ENCODE measurements at regions not wholly inside any gene's neighbourhood (a gene's known extent, or its start where the extent isn't known, plus 50 kb on each side); places are given as distances from the start of the nearest gene placed in this dataset.

- H3K4me1 ChIP-seq (ENCODE audit: control insufficient read depth in 1 of 2, extremely low read depth in 1 of 2, insufficient read depth in 2 of 2, low read length in 2 of 2) = no peaks in the 10 kb centered on the region
- H3K4me3 Mint-ChIP-seq = no peak overlapping the region
- peaks cover 0 to 13% (median 6%) of the 10 kb centered on the region in 3 donors for H3K9me3 Mint-ChIP-seq
- no peaks in the 10 kb centered on the region for H3K9me3 ChIP-seq
- no peaks in the 10 kb centered on the region for H3K4me1 Mint-ChIP-seq
- no peak overlapping the region for H3K27ac Mint-ChIP-seq
- ATAC-seq (replicated peaks in 1 of 4) = no peak
- no peaks in the 10 kb centered on the region for H3K36me3 ChIP-seq (ENCODE audit: control insufficient read depth in 2 of 2, extremely low read depth in 1 of 2, insufficient read depth in 1 of 2, low read length in 1 of 2)
- no peak overlapping the region for H3K4me3 ChIP-seq (ENCODE audit: control insufficient read depth in 1 of 2, extremely low read depth in 1 of 2, low read length in 1 of 2)
- 77% methylated on average over 4 of the region's 10 CpGs for WGBS (ENCODE audit: insufficient coverage)
- CTCF ChIA-PET = no interaction called here
- peaks cover 0 to 61% of the 10 kb centered on the region in 2 experiments for H3K27me3 ChIP-seq (replicated peaks in 1 of 2; ENCODE audit: control insufficient read depth in 2 of 2, extremely low read depth in 1 of 2, insufficient read depth in 2 of 2, low read length in 1 of 2)
- H3K27ac ChIP-seq (ENCODE audit: low read length) = no peak overlapping the region
- no peaks in the 10 kb centered on the region for H3K36me3 Mint-ChIP-seq
- H3K27me3 Mint-ChIP-seq = peaks cover 27 to 34% of the 10 kb centered on the region in 2 donors
- no peak for DNase-seq
- POLR2A ChIA-PET = no interaction called here
Observed at GRCh38 chr4:3853388-3854035, 87.3 kb downstream of the ADRA2C start.

DNA sequence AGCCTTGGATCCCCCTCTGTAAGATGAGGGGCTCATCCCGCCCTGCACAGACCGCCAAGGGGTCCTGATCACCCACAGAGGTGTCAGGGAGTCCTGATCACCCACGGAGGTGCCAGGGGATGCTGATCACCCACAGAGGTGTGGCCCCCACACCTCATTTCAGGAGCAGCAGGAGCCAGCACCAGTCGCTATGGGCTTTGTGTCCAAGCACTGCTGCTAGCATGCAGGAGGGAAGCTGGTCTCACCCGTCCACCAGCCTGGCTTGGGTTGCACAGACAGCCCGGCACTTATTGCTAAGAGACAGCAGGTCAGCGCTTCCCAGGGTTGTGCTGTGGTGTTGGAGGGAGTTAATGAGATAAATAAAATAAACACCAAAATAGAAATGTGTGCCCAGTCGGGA, 88.5 kb downstream of the ADRA2C start:
- no peak overlapping the region for H3K4me3 Mint-ChIP-seq
- H3K27me3 ChIP-seq (replicated peaks in 1 of 2; ENCODE audit: control insufficient read depth in 2 of 2, extremely low read depth in 1 of 2, insufficient read depth in 2 of 2, low read length in 1 of 2) = peaks cover 0 to 68% of the 10 kb centered on the region in 2 experiments
- no peaks in the 10 kb centered on the region for H3K4me1 Mint-ChIP-seq
- no peaks in the 10 kb centered on the region for H3K9me3 ChIP-seq
- H3K27me3 Mint-ChIP-seq = peaks cover 27% of the 10 kb centered on the region in 2 donors
- ATAC-seq (replicated peaks in 1 of 4) (no peak), DNase-seq (no peak)
- H3K27ac ChIP-seq (ENCODE audit: low read length) = no peak overlapping the region
- no peaks in the 10 kb centered on the region for H3K36me3 ChIP-seq (ENCODE audit: control insufficient read depth in 2 of 2, extremely low read depth in 1 of 2, insufficient read depth in 1 of 2, low read length in 1 of 2)
- H3K4me1 ChIP-seq (ENCODE audit: control insufficient read depth in 1 of 2, extremely low read depth in 1 of 2, insufficient read depth in 2 of 2, low read length in 2 of 2) = no peaks in the 10 kb centered on the region
- peaks cover 0 to 10% (median 4%) of the 10 kb centered on the region in 3 donors for H3K9me3 Mint-ChIP-seq
- no peaks in the 10 kb centered on the region for H3K36me3 Mint-ChIP-seq
- POLR2A ChIA-PET = no interaction called here
- H3K4me3 ChIP-seq (ENCODE audit: control insufficient read depth in 1 of 2, extremely low read depth in 1 of 2, low read length in 1 of 2) = no peak overlapping the region
- no peak overlapping the region for H3K27ac Mint-ChIP-seq
- CTCF ChIA-PET = no interaction called here
- WGBS (ENCODE audit: insufficient coverage) = 60% methylated on average over 5 of the region's 8 CpGs

DNA sequence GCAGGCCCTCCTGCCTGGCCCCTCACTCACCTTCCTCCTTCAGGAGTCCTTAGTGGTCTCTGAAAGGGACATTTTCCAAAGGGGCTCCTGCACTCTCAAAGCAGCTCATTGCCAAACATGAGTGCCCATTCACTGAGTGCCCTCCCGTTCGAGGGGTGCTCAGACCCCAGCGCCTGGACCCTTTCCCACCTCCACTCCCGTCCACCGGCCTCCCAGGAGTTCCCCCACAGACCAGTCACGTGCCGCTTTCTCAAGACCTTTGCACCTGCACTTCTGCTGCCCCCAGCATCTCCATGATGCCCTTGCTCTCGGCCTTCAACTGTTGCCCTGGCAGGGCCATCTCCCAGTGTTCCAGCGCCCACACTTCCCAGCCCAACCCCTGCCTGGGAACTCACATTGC, 89.5 kb downstream of the ADRA2C start:
- CTCF ChIA-PET = no interaction called here
- H3K4me3 Mint-ChIP-seq = no peak overlapping the region
- DNase-seq (no peak), ATAC-seq (replicated peaks in 1 of 4) (no peak)
- no peak overlapping the region for H3K4me3 ChIP-seq (ENCODE audit: control insufficient read depth in 1 of 2, extremely low read depth in 1 of 2, low read length in 1 of 2)
- POLR2A ChIA-PET = no interaction called here
- no peak overlapping the region for H3K27ac Mint-ChIP-seq
- H3K27me3 ChIP-seq (replicated peaks in 1 of 2; ENCODE audit: control insufficient read depth in 2 of 2, extremely low read depth in 1 of 2, insufficient read depth in 2 of 2, low read length in 1 of 2) = peaks cover 0 to 75% of the 10 kb centered on the region in 2 experiments
- WGBS (ENCODE audit: insufficient coverage) = 63% methylated on average over 9 of the region's 9 CpGs
- peaks cover 0 to 2% (median 0%) of the 10 kb centered on the region in 3 donors for H3K9me3 Mint-ChIP-seq
- peaks cover 21 to 34% of the 10 kb centered on the region in 2 donors for H3K27me3 Mint-ChIP-seq
- H3K4me1 Mint-ChIP-seq = no peaks in the 10 kb centered on the region
- H3K36me3 Mint-ChIP-seq = no peaks in the 10 kb centered on the region
- no peak overlapping the region for H3K27ac ChIP-seq (ENCODE audit: low read length)
- H3K36me3 ChIP-seq (ENCODE audit: control insufficient read depth in 2 of 2, extremely low read depth in 1 of 2, insufficient read depth in 1 of 2, low read length in 1 of 2) = no peaks in the 10 kb centered on the region
- H3K4me1 ChIP-seq (ENCODE audit: control insufficient read depth in 1 of 2, extremely low read depth in 1 of 2, insufficient read depth in 2 of 2, low read length in 2 of 2) = no peaks in the 10 kb centered on the region
- H3K9me3 ChIP-seq = no peaks in the 10 kb centered on the region

GRCh38 chr4:3856604-3857204, 90.5 kb downstream of the ADRA2C start:
- no peak overlapping the region for H3K27ac Mint-ChIP-seq
- ATAC-seq (replicated peaks in 1 of 4) = no peak

GRCh38 chr4:3857269-3857926, 91.2 kb downstream of the ADRA2C start:
- Histone ChIP-seq H3K9me3 (no peaks in the 10 kb centered on the region), H3K4me3 (ENCODE audit: control insufficient read depth in 1 of 2, extremely low read depth in 1 of 2, low read length in 1 of 2) (no peak overlapping the region), H3K4me1 (ENCODE audit: control insufficient read depth in 1 of 2, extremely low read depth in 1 of 2, insufficient read depth in 2 of 2, low read length in 2 of 2) (no peaks in the 10 kb centered on the region), H3K27ac (ENCODE audit: low read length) (no peak overlapping the region), H3K27me3 (replicated peaks in 1 of 2; ENCODE audit: control insufficient read depth in 2 of 2, extremely low read depth in 1 of 2, insufficient read depth in 2 of 2, low read length in 1 of 2) (peaks cover 0 to 82% of the 10 kb centered on the region in 2 experiments), H3K36me3 (ENCODE audit: control insufficient read depth in 2 of 2, extremely low read depth in 1 of 2, insufficient read depth in 1 of 2, low read length in 1 of 2) (no peaks in the 10 kb centered on the region)
- Mint-ChIP-seq H3K4me3 (no peak overlapping the region), H3K4me1 (no peaks in the 10 kb centered on the region), H3K27ac (no peak overlapping the region), H3K36me3 (no peaks in the 10 kb centered on the region), H3K9me3 (no peaks in the 10 kb centered on the region), H3K27me3 (peaks cover 18 to 34% of the 10 kb centered on the region in 2 donors)
- ATAC-seq (replicated peaks in 1 of 4) (no peak), DNase-seq (no peak)
- ChIA-PET CTCF (no interaction called here), POLR2A (no interaction called here)
- WGBS (ENCODE audit: insufficient coverage) = 40% methylated on average over 5 of the region's 9 CpGs

More at GRCh38 chr4:3856604-3857204, 90.5 kb downstream of the ADRA2C start:
- 69% methylated on average over 4 of the region's 8 CpGs for WGBS (ENCODE audit: insufficient coverage)
- H3K4me1 ChIP-seq (ENCODE audit: control insufficient read depth in 1 of 2, extremely low read depth in 1 of 2, insufficient read depth in 2 of 2, low read length in 2 of 2) = no peaks in the 10 kb centered on the region
- no peaks in the 10 kb centered on the region for H3K36me3 ChIP-seq (ENCODE audit: control insufficient read depth in 2 of 2, extremely low read depth in 1 of 2, insufficient read depth in 1 of 2, low read length in 1 of 2)
- Mint-ChIP-seq H3K9me3 (no peaks in the 10 kb centered on the region), H3K36me3 (no peaks in the 10 kb centered on the region), H3K4me3 (no peak overlapping the region), H3K4me1 (no peaks in the 10 kb centered on the region), H3K27me3 (peaks cover 18 to 34% of the 10 kb centered on the region in 2 donors)
- no peak overlapping the region for H3K4me3 ChIP-seq (ENCODE audit: control insufficient read depth in 1 of 2, extremely low read depth in 1 of 2, low read length in 1 of 2)
- POLR2A ChIA-PET = no interaction called here
- H3K27ac ChIP-seq (ENCODE audit: low read length) = no peak overlapping the region
- H3K27me3 ChIP-seq (replicated peaks in 1 of 2; ENCODE audit: control insufficient read depth in 2 of 2, extremely low read depth in 1 of 2, insufficient read depth in 2 of 2, low read length in 1 of 2) = peaks cover 0 to 81% of the 10 kb centered on the region in 2 experiments
- CTCF ChIA-PET = no interaction called here
- DNase-seq = no peak
- no peaks in the 10 kb centered on the region for H3K9me3 ChIP-seq

DNA sequence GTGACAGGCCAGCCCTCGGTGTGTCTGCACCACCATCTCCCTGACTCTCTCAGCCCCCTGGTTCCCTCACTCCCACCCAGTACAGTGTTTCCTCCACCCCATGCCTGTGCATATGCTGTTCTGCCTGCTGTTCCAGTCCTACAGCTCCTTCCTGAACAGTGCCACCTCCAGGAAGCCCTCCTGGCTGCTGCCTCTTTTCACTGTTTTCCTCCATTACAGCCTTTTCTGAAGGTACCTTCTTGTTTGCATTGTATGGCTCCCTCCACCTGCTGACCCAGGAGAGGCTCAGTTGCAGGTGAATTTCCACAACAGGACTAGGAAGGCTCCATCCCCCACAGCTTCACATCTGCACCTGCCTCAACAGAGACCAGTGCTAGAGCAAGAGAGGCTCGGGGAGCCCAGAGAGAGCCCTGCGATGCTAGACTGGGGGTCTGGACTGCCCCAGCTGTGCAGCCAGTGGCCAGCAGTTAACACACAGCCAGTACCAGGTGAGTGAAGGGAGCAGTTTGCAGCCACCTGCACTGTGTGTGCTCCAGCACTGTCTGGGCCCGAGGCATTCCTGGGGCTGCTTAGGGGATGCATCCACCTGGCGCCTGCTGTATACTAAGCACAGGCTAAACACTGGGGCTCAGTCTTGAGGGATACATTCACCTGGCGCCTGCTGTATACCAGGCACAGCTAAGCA, 92.0 kb downstream of the ADRA2C start:
- Histone ChIP-seq H3K4me3 (ENCODE audit: control insufficient read depth in 1 of 2, extremely low read depth in 1 of 2, low read length in 1 of 2) (no peak overlapping the region), H3K4me1 (ENCODE audit: control insufficient read depth in 1 of 2, extremely low read depth in 1 of 2, insufficient read depth in 2 of 2, low read length in 2 of 2) (no peaks in the 10 kb centered on the region), H3K36me3 (ENCODE audit: control insufficient read depth in 2 of 2, extremely low read depth in 1 of 2, insufficient read depth in 1 of 2, low read length in 1 of 2) (no peaks in the 10 kb centered on the region), H3K27ac (ENCODE audit: low read length) (no peak overlapping the region), H3K27me3 (replicated peaks in 1 of 2; ENCODE audit: control insufficient read depth in 2 of 2, extremely low read depth in 1 of 2, insufficient read depth in 2 of 2, low read length in 1 of 2) (peaks cover 0 to 90% of the 10 kb centered on the region in 2 experiments), H3K9me3 (no peaks in the 10 kb centered on the region)
- ChIA-PET POLR2A (no interaction called here), CTCF (no interaction called here)
- Mint-ChIP-seq H3K4me3 (no peak overlapping the region), H3K27ac (no peak overlapping the region), H3K36me3 (no peaks in the 10 kb centered on the region), H3K9me3 (no peaks in the 10 kb centered on the region), H3K27me3 (peaks cover 13 to 32% of the 10 kb centered on the region in 2 donors), H3K4me1 (no peaks in the 10 kb centered on the region)
- DNase-seq (no peak), ATAC-seq (replicated peaks in 1 of 4) (no peak)
- 64% methylated on average over 6 of the region's 6 CpGs for WGBS (ENCODE audit: insufficient coverage)
